ENCODE measurements at regions not wholly inside any gene's neighbourhood (a gene's known extent, or its start where the extent isn't known, plus 50 kb on each side); places are given as distances from the start of the nearest gene placed in this dataset.

- Mint-ChIP-seq H3K4me3 (ENCODE audit: unreplicated experiment) (no peak overlapping the region), H3K27ac (ENCODE audit: unreplicated experiment) (no peak overlapping the region), H3K4me1 (ENCODE audit: low read depth) (peaks cover 5% of the 10 kb centered on the region), H3K27me3 (ENCODE audit: low read depth) (no peaks in the 10 kb centered on the region), H3K9me3 (ENCODE audit: low read depth) (peaks cover 2% of the 10 kb centered on the region), H3K36me3 (ENCODE audit: low read depth) (no peaks in the 10 kb centered on the region)
- TF ChIP-seq CTCF (IDR thresholded peaks at IDR 0.05), result no peak
- DNase-seq (ENCODE audit: low spot score), result no peak
Observed at GRCh38 chr5:163997965-163998364, 492.5 kb downstream of the MAT2B start.

GRCh38 chr5:164000241-164000640 lies 494.8 kb downstream of the MAT2B start:
- peaks cover 2% of the 10 kb centered on the region for H3K9me3 Mint-ChIP-seq (ENCODE audit: low read depth)
- DNase-seq (ENCODE audit: low spot score), result no peak
- no peak overlapping the region for H3K4me3 Mint-ChIP-seq (ENCODE audit: unreplicated experiment)
- no peaks in the 10 kb centered on the region for H3K27me3 Mint-ChIP-seq (ENCODE audit: low read depth)
- no peaks in the 10 kb centered on the region for H3K36me3 Mint-ChIP-seq (ENCODE audit: low read depth)
- TF ChIP-seq CTCF (IDR thresholded peaks at IDR 0.05), result no peak
- H3K27ac Mint-ChIP-seq (ENCODE audit: unreplicated experiment), result no peak overlapping the region
- peaks cover 5% of the 10 kb centered on the region for H3K4me1 Mint-ChIP-seq (ENCODE audit: low read depth)

- Mint-ChIP-seq H3K27me3 (ENCODE audit: low read depth) (no peaks in the 10 kb centered on the region), H3K36me3 (ENCODE audit: low read depth) (no peaks in the 10 kb centered on the region), H3K9me3 (ENCODE audit: low read depth) (peaks cover 2% of the 10 kb centered on the region), H3K4me1 (ENCODE audit: low read depth) (peaks cover 5% of the 10 kb centered on the region), H3K27ac (ENCODE audit: unreplicated experiment) (no peak overlapping the region), H3K4me3 (ENCODE audit: unreplicated experiment) (no peak overlapping the region)
- DNase-seq (ENCODE audit: low spot score), result no peak
- no peak for TF ChIP-seq CTCF (IDR thresholded peaks at IDR 0.05)
Observed at GRCh38 chr5:164000819-164001218, 495.4 kb downstream of the MAT2B start.

GRCh38 chr5:164002214-164002613 lies 496.8 kb downstream of the MAT2B start:
- Mint-ChIP-seq H3K27me3 (ENCODE audit: low read depth) (peaks cover 5% of the 10 kb centered on the region), H3K36me3 (ENCODE audit: low read depth) (no peaks in the 10 kb centered on the region), H3K9me3 (ENCODE audit: low read depth) (no peaks in the 10 kb centered on the region), H3K4me1 (ENCODE audit: low read depth) (peaks cover 5% of the 10 kb centered on the region), H3K4me3 (ENCODE audit: unreplicated experiment) (no peak overlapping the region), H3K27ac (ENCODE audit: unreplicated experiment) (no peak overlapping the region)
- no peak for DNase-seq (ENCODE audit: low spot score)
- no peak for TF ChIP-seq CTCF (IDR thresholded peaks at IDR 0.05)

GRCh38 chr5:164002628-164003027 lies 497.2 kb downstream of the MAT2B start:
- Mint-ChIP-seq H3K27ac (ENCODE audit: unreplicated experiment) (no peak overlapping the region), H3K4me3 (ENCODE audit: unreplicated experiment) (no peak overlapping the region), H3K4me1 (ENCODE audit: low read depth) (peaks cover 5% of the 10 kb centered on the region), H3K27me3 (ENCODE audit: low read depth) (peaks cover 5% of the 10 kb centered on the region), H3K9me3 (ENCODE audit: low read depth) (no peaks in the 10 kb centered on the region), H3K36me3 (ENCODE audit: low read depth) (no peaks in the 10 kb centered on the region)
- TF ChIP-seq CTCF (IDR thresholded peaks at IDR 0.05), result no peak
- DNase-seq (ENCODE audit: low spot score), result no peak
